Parathyroid adenoma (tissue), 2 donors: ENCODE measurements at regions not wholly inside any gene's neighbourhood (a gene's known extent, or its start where the extent isn't known, plus 50 kb on each side); places are given as distances from the start of the nearest gene placed in this dataset.

ENCODE experiments used
- H2AFZ ChIP-seq: fragments of 300-600 bp; sonication (generic); one replicate; pipeline ENCODE4 v1.7.0; 2017; ENCODE audit warnings: antibody characterized with exemption, mild to moderate bottlenecking
- H3K27ac ChIP-seq: fragments of 300-600 bp; sonication (generic); one replicate; pipeline ENCODE4 v1.7.0; 2017
- H3K27me3 ChIP-seq: fragments of 300-600 bp; sonication (generic); one replicate; pipeline ENCODE4 v1.7.0; 2017; ENCODE audit warnings: low read length; ENCODE audit not compliant: control insufficient read depth, insufficient read depth
- H3K36me3 ChIP-seq: fragments of 300-600 bp; sonication (generic); one replicate; pipeline ENCODE4 v1.7.0; 2017; ENCODE audit warnings: low read length; ENCODE audit not compliant: control insufficient read depth, insufficient read depth
- H3K4me1 ChIP-seq: fragments of 300-600 bp; sonication (generic); one replicate; pipeline ENCODE4 v1.7.0; 2017; ENCODE audit warnings: control low read depth
- H3K4me2 ChIP-seq: fragments of 300-600 bp; sonication (generic); one replicate; pipeline ENCODE4 v1.7.0; 2017; ENCODE audit warnings: low read length
- H3K4me3 ChIP-seq: fragments of 300-600 bp; sonication (generic); one replicate; pipeline ENCODE4 v1.7.0; 2017; ENCODE audit warnings: low read depth, low read length
- H3K79me2 ChIP-seq: fragments of 300-600 bp; sonication (generic); one replicate; pipeline ENCODE4 v1.7.0; 2017; ENCODE audit warnings: control low read depth
- H3K9ac ChIP-seq: fragments of 300-600 bp; sonication (generic); one replicate; pipeline ENCODE4 v1.7.0; 2017; ENCODE audit warnings: mild to moderate bottlenecking
- H3K9me3 ChIP-seq: fragments of 300-600 bp; sonication (generic); one replicate; pipeline ENCODE4 v1.7.0; 2017; ENCODE audit warnings: low read length; ENCODE audit not compliant: control insufficient read depth
- TF ChIP-seq, protein P1 (sequence below): fragments of 300-600 bp; sonication (generic); IDR thresholded peaks from one replicate; pipeline ENCODE4 v1.7.0; 2017; ENCODE audit warnings: antibody characterized with exemption, mild to moderate bottlenecking
- donor health status: primary hyperparathyroidism.

DNA sequence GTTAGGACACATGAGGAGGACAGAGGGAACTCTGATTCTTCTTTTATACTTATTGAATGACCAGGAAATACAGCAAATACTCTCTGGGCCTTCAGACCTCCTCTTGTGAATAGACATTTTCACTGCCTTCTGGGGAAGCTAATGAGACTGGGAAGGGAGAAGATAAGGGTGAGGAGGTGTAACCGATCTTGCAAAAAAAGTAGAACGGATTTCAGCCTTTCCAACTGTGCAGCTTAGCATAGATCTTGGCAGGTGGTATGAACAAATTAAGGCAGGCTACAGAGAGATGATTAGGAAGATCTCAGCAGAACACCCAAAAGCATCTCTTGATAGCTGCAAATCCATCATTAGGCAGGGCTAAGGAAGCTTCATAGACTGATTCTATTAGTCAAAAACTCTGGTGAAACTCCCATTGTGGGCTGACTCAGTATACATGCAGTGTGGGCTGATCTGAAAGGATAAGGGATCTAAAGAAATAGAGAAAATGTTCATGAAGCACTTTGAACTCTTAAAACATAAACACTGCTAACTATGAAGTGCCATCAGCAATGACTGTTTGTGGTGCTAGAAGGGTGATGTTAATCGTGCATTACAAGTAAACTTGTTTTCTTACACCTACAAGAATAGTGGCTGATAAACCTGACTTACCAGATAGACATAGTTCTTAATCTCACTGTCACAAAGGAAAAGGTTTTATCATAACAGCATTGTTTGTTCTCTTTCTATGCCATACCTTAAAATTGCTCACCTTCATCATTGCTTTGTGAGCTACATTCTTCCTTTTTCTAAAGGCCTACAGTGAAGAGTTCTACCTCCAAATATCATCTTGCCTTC, 85.5 kb upstream of the PALMD start:
- H3K4me1 ChIP-seq, result no peaks in the 10 kb centered on the region
- H3K79me2 ChIP-seq, result no peaks in the 10 kb centered on the region
- TF ChIP-seq, protein P1, sequence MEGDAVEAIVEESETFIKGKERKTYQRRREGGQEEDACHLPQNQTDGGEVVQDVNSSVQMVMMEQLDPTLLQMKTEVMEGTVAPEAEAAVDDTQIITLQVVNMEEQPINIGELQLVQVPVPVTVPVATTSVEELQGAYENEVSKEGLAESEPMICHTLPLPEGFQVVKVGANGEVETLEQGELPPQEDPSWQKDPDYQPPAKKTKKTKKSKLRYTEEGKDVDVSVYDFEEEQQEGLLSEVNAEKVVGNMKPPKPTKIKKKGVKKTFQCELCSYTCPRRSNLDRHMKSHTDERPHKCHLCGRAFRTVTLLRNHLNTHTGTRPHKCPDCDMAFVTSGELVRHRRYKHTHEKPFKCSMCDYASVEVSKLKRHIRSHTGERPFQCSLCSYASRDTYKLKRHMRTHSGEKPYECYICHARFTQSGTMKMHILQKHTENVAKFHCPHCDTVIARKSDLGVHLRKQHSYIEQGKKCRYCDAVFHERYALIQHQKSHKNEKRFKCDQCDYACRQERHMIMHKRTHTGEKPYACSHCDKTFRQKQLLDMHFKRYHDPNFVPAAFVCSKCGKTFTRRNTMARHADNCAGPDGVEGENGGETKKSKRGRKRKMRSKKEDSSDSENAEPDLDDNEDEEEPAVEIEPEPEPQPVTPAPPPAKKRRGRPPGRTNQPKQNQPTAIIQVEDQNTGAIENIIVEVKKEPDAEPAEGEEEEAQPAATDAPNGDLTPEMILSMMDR, result no peak
- no peaks in the 10 kb centered on the region for H3K36me3 ChIP-seq
- no peak overlapping the region for H3K9ac ChIP-seq
- no peak overlapping the region for H2AFZ ChIP-seq
- H3K27ac ChIP-seq, result no peak overlapping the region
- no peak overlapping the region for H3K4me3 ChIP-seq
- no peaks in the 10 kb centered on the region for H3K27me3 ChIP-seq
- H3K9me3 ChIP-seq, result no peaks in the 10 kb centered on the region
- H3K4me2 ChIP-seq, result no peak overlapping the region

DNA sequence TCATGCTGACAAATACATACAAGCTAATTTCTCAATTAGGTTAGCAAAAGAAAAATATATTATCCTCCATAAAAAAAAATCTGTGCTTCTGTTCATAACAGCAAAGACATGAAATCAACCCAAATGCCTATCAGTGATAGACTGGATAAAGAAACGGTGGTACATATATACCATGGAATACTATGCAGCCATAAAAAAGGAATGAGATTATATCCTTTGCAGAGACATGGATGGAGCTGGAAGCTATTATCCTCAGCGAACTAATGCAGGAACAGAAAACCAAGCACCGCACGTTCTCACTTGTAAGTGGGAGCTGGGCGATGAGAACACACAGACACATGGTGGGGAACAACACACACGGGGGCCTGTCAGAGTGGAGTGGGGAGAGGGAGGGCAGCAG, 84.0 kb upstream of the PALMD start:
- H3K36me3 ChIP-seq, result no peaks in the 10 kb centered on the region
- no peak overlapping the region for H2AFZ ChIP-seq
- no peak overlapping the region for H3K4me3 ChIP-seq
- H3K9me3 ChIP-seq, result no peaks in the 10 kb centered on the region
- H3K79me2 ChIP-seq, result no peaks in the 10 kb centered on the region
- no peaks in the 10 kb centered on the region for H3K27me3 ChIP-seq
- no peak overlapping the region for H3K4me2 ChIP-seq
- TF ChIP-seq, protein P1, result no peak
- no peak overlapping the region for H3K27ac ChIP-seq
- no peak overlapping the region for H3K9ac ChIP-seq
- H3K4me1 ChIP-seq, result no peaks in the 10 kb centered on the region

DNA sequence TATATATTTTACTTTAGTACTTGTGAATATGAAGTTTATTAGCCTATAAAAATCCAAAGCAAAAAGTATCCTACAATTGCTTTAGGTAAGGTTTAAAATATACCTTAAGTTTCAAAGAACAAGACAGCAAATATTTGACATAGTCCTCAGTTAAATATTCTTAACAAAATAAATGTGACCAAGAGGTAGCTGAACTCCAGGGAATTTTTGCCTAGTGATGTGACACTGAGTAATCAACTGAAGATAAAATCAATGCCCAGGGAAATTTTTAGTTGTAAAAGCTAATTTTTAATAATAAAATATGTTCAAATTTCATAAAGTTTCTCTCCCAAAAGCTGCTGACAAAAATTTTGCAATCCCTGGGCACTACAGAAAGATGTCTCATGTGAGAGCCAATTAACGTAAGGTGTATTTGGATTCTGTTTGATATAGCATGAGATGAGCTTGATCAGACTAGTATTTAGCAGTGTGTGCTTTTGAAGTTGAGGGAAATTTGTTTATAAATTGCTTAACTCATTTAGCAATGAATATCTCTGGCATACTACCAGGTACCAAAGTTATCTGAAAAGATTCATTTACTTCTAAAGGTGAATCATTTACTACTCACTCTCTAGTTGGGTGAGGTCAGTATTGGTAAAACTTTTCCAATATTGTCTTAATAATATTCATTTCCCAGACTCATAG, 80.2 kb upstream of the PALMD start:
- no peak overlapping the region for H3K4me3 ChIP-seq
- TF ChIP-seq, protein P1, result no peak
- no peaks in the 10 kb centered on the region for H3K27me3 ChIP-seq
- H3K9ac ChIP-seq, result no peak overlapping the region
- no peak overlapping the region for H2AFZ ChIP-seq
- no peak overlapping the region for H3K4me2 ChIP-seq
- no peaks in the 10 kb centered on the region for H3K9me3 ChIP-seq
- H3K36me3 ChIP-seq, result no peaks in the 10 kb centered on the region
- H3K79me2 ChIP-seq, result no peaks in the 10 kb centered on the region
- H3K27ac ChIP-seq, result no peak overlapping the region
- H3K4me1 ChIP-seq, result no peaks in the 10 kb centered on the region

DNA sequence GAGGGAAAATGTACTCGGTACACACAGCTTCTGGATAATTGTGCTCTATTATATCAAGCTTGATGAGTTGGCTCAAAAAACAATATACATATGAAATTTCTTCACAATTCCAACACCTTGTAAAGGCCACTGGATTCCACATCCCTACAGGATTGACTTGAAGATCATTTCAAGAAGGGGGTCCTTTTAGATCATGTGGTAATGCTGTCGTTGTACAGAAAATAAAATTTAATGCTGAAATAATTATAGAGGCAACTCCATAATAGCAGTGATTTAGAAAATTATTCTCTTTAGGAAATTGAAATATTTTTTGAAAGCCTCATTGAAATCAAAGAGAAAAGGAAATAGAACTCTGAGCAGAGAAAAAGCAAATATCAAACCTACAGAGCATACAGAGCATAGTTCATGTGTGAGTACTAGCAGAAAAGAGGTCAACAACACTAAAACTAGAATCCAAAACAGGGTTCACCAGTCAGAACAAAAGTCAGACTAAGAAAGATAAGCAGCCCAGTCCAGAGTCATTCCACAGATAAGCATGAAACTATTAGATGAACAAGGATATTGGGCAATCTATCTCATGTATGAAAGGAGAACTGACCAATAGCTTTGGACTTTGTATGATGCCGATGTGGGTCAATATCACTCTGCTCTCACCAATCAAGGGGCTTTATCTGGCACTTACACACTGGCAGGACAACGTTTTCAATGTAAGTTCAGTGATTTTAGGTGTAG, 79.5 kb upstream of the PALMD start:
- Histone ChIP-seq H2AFZ (no peak overlapping the region), H3K79me2 (no peaks in the 10 kb centered on the region), H3K27ac (no peak overlapping the region), H3K4me2 (no peak overlapping the region), H3K4me3 (no peak overlapping the region), H3K4me1 (no peaks in the 10 kb centered on the region), H3K9ac (no peak overlapping the region), H3K9me3 (no peaks in the 10 kb centered on the region), H3K36me3 (no peaks in the 10 kb centered on the region), H3K27me3 (no peaks in the 10 kb centered on the region)
- TF ChIP-seq, protein P1, result no peak
